Femur (tissue), 1 donor: ENCODE measurements at regions not wholly inside any gene's neighbourhood (a gene's known extent, or its start where the extent isn't known, plus 50 kb on each side); places are given as distances from the start of the nearest gene placed in this dataset.

Experiments
- DNase-seq: peaks from one replicate; pipeline ENCODE4 v3.0.0-alpha.2; 2017

DNA sequence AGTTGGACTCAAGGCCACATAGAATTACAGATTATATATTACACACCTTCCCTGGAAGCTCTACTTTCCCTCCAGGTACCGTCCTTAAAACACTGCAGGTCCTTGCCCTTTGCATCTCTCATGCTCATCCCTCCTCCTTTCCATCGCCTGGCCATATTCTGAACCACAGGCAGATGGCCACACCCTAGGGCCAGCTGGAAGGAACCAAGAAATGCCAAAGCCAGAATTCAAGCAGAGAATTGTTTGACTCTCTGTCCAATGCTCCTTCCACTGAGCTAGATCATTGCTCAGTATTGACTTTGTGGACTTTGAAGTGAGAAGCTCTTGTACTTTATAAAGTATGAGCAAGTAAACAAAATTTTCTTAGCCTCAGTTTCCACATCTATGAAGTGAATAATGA lies 170.3 kb upstream of the SLC24A5 start:
- no peak for DNase-seq

DNA sequence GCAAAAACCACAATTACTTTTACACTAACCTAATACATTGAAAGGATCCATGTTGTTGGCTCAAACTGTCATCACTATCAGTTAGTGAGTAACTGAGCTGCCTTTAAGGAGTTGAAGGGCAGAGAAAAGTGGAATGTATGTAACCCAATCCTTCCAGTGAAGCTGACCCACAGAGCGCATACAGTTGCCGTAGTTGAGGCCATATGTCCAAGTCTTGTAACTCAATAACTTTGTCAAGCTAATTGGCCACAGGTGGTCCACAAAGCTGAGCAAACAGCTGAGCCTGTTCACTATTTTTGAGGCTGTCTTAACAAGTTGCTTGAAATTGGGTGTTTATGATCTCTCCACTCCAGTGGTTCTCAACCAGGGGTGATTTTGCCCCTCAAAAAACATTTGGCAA lies 169.0 kb upstream of the SLC24A5 start:
- DNase-seq, result no peak

DNA sequence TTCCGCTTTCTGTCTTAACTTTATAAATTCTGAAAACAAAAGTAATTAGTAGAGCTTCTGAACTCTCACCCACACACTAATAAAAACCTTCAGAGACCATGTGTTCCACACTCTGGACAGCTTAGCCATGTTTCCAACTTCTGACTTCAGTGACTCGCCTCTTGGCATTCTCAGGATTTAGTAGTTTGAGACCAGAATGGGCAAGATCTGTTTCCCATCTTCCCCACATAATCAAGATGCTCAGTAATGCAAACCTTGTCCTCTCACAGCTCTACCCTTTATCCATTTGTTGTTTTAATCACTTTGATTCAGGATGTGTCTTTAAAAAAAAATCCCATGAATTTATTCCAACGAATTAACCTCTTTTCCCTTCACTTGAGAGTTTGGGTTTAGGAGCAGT lies 166.6 kb upstream of the SLC24A5 start:
- no peak for DNase-seq

DNA sequence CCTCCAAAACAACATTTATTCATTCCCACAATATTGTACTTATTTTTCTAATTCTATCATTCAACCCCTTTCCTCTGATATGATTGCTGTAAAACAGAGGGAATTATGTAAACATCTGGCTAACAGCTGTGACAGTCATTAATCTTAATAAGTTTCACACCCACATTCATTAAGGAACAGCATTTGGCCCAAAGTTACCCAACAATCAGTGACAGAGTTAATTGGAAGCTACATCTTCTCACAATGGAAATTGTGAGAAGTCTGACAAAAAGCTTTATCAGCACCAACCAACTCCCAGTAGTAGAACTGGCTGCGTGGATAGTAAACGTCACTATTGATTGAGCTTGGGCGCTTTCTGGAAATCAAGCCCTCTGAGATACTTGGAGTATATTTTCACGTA lies 165.8 kb upstream of the SLC24A5 start:
- no peak for DNase-seq

DNA sequence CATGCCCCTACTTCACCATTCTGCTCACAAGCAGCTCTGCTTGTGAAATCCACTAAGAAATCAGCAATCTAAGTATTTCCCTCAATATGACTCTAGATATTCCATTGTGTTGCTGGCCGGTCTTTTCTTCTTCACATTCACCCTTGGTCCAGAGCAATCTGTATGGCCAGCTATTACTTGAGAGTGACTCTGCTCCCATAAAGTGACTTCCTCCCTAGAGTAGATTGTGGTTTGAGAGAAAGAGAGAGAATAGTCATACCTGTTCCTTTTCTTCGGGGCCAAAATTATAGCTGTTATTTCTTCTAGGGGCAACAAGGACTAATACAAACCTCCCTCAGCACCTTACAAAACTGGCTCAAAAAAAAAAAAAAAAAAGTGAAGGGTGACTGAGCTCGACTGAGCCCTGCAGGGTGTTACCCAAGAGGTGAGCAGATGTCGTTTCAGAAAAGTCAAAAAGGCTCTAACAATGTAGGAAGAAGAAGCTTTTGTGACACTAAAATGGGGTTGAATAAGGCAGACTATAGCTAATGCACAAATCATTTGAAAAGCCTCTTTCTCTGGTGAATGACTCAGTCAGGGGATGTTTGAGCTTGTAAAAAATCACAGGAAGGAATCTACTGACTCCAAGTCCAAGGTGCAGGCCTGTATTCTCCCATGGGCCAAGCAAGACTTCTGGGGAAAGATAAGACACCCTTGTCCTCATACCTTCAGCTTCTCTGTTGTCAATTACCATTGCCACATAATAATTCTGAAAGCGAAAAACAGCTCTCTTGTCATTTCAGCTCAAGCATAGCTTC lies 161.0 kb upstream of the SLC24A5 start:
- no peak for DNase-seq

DNA sequence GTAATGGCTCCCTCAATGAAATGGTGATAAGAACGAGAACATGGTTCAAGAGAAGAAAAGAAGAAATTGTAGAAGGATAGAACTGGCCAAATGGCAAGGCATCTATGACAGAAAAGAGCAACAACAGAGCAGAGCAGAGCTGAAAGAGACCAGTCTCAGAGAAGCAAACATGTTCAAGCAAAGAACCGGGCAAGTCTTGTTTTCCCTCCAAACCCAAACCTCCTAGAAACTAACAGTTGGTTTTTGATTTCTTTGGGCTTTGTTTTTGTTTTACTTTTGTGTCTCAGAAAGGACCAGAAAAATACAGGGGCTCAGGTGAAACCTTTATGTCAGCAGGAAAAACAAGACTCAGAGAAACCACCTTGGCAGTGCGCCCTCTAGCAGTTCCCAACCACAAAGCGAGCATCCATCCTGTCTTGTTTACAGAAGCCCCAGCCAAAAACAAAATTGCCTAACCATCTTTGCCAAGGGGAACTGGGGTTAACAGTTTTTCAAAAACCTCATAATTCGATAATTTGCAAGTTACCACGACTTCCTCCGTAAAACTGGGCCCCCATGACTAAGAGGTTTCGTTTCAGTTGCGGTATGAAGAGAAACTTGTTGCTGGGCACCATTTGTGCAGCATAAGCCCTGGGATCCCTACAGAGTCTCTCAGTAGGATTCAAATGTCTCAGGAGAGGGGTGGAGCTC lies 159.2 kb upstream of the SLC24A5 start:
- DNase-seq, result peak; percentile 31

DNA sequence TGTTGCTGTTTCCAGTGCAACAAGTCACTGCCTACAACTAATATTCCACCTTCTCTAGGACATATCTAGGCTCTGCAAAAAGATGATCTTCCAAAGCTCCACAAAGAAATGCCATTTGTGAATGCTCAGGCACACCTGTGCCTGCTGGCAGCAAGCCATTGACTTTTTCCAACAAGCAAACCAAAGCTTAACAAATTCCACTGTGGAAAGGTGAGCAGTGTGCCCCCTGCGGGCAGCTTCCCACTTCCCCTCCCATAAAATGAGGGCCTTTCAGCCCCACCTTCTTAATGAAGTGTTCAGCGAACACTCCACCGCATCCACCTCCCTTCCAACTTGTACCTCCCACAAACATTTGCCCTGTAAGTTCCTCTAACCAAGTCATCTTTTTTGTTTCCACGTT lies 157.5 kb upstream of the SLC24A5 start:
- no peak for DNase-seq

DNA sequence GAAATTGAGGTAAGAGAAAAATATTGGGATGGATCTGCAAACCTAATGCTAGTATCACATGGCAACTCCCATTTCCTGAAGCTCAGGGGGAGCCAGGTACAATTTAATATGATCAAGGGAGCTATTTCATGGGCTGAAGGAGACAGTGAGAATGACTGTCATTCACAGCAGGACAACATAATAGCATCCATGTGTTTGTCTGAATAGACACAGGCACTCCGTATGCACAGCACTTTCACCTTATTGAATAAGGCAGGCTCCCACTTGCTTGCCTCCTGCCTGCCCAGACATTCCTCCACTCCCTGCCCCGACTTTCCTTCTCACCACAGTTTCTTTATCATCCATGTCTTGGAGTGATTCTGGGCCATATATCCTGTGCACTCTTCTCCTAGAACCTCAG lies 156.6 kb upstream of the SLC24A5 start:
- DNase-seq, result no peak

DNA sequence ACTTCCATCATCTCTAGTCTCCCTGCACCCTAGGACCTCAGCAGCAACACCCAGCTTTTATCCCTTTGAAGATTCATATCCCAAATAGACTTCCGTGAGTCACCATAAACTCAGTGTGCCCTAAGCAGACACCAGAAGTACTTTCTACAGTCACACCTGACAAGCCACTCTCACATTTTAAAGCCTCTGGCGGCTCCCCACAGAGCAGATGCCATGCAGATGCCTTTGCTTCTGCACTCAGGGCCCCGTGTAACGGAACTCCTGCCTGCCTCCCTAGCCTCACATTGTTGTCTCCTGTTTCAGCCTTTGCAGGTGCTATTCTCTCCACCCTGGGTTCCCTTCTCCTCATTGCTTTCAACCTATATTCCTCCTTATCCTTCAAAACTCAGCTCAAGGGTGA lies 155.5 kb upstream of the SLC24A5 start:
- DNase-seq, result no peak

DNA sequence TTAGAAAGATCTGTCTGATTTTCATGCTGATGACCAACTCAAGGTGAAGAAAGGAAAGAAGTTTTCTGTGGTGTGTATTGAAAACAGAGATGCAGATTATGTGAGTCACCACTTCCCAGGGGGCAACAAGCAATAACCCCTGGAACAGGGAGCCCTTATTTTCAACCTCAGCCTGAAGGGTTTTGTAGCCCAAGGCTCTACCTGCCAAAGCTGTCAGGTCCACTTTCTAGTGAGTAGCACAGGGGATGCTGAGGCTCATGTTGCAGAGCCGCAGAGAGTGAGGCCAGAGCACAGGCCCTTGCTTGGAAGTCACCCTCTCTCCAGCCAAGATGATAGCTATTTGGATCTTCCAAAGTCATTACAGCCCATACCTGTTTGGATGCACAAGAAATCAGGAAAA lies 152.2 kb upstream of the SLC24A5 start:
- no peak for DNase-seq

DNA sequence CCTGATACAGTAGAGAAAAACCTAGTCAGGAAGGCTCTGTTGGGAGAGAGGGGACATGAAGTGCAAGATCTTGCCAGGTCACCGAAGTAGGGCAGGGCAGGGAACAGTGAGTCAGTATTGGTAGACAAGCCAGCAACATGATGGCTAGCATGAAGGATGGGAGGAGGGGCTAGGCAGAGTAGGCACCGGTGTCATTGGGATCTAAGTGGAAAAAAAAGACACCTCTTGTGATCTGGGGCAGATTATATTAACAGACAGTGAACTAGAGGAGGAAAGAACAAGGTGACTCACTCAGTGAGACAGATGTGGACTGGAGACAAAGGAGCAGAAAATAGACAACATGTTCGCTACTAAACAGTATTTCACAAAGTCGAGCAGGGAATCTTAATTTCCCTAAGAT lies 149.2 kb upstream of the SLC24A5 start:
- DNase-seq, result no peak

DNA sequence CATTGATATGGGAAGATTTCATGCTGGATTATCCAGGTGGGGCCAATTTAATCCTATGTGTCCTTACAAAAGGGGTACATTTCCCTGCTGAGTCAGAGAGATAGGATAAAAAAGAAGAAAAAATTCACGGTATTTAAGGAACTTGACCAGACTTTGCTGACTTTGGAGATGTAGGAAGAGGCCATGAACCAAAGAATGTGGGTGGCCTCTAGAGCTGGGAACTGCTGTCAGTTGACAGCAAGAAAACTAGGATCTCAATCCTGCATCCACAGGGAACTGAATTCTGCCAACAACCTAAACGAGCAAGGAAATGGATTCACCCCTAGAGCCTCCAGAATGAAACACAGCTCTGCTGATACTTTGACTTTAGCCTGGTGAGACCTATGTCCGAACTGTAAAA lies 148.1 kb upstream of the SLC24A5 start:
- no peak for DNase-seq

DNA sequence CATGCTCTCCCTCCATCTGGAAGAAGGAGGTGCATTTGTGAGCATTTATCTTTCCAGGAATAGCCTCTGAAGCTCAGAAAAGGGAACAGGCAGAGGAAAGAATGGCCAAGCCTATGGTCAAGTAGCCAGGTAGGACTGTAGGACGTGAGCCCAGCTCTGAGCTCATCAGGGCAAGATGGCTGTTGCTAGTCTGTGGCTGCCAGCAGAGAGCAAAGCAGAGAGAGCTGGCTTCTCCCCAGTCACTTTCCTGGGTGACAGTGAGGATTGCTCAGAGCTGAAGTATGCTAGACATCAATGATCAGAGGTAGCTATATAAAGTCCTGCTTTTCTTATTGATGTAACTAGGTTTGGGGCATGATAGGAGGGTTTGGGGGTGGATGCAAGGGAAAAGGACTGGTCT lies 146.1 kb upstream of the SLC24A5 start:
- DNase-seq, result no peak

DNA sequence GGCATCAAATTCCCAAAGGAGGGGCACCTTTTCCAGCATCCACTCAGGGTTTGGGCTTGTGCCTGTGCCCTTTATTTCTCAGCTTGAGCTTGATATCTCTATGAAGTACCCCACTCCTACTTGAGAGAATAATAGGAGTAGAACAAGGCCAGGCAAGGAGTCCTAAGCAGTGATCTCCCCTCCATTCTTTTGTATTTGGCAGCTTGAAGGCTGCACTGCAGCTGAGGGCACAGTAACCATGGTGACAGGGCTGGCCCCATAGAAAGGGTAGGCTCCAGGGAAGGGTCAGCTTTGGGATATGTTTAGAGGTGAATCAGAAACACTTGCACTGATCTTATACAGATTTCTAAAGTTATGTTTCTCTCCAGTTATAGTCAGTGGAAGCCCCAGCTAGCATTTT lies 145.4 kb upstream of the SLC24A5 start:
- no peak for DNase-seq

DNA sequence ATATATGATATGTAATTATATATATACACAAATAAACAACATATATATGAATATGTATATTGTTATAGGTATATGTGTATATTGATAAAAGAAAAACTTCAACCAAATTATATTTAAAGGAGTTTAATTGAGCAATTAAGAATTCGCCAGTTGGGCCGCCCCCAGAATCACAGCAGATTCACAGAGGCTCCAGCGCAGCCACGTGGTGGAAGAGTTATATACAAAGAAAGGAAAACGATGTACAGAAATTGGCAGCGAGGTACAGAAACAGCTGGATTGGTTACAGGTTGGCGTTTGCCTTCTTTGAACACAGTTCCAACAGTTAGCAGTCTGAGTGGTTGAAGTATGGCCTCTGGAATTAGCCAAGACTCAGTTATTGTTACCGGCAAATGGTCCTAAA lies 137.3 kb upstream of the SLC24A5 start:
- no peak for DNase-seq

DNA sequence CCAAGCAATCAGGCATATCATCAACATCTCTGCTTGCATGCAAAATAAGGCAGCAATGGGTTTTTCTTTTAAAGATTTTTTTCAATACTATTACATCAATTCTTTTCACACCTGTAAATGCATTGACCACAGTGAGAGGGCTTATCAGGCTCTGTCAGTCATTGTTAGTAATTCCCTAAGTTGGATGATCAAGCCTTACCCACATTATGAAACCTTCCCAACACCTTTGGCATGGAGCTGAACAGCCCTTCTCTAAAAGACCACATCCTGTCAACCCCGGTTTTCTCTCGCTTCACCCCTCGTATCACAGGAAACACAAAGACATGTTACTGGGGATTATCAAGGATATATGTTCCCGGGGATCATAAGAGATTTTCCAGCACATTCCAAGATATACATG lies 135.2 kb upstream of the SLC24A5 start:
- no peak for DNase-seq

DNA sequence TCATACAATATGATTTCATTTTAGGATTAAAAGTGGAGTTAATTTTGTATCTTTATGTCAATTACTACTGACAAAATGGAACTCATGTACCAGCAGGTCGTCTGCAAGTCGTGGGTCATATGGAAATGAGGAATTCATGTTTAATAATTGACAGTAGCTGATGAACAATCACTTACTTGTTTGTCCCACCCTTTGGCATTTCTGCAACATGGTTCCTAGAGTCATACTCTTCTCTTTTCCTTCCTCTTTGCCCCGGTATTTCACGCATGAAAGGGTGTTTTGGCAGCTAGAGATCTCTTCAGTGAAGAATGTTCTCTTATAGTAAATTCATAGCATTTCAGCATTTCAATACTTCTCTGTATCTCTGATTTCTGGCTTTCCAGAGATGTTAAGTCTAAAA lies 133.3 kb upstream of the SLC24A5 start:
- no peak for DNase-seq

DNA sequence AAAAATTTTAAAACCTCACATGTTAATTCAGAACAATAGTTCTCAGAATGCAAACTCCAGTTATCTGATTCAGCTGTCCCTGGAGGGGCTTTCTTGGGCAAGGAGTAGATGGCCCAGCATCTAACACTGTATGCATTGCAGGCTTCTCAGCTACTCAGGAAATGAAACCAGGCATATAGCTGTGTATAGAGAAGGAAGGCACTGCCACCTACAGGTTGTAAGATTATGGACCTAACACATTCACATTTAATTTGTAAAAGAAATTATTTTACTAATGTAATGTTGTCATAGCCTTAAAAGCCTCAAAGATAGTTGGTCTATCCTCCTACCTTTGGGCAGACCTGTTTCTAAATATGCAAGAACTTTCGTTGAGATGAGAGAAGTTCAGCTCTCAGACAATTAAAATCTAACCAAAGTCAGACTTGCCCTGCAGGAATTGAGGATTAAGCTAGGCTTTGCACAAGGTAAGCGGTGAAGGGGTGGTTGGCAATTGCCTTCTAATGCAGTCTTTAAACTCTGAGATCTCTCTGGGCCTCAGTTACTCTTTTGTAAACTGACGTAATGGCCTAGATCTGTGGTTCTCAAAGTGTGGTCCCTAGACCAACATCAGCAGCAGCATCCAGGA lies 132.8 kb upstream of the SLC24A5 start:
- peak; percentile 56 for DNase-seq

DNA sequence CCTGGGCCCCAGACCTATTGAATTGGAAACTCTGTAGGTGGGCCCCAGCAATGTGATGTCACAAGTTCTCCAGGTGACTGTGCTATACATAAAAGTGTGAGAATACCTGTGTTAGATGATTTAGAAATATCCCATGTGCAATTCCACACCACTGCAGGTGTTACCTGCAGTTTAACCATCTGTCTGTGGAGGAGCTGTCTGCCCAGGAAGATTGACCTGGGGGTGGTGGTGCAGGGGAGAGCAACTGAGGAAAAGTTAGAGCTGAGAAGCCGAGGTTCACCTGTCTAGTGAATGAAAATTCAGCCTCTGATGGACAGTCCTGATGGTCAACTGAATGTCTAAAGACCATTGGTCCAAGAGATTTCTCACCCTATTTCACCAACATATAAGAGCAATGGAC lies 132.2 kb upstream of the SLC24A5 start:
- DNase-seq, result no peak

DNA sequence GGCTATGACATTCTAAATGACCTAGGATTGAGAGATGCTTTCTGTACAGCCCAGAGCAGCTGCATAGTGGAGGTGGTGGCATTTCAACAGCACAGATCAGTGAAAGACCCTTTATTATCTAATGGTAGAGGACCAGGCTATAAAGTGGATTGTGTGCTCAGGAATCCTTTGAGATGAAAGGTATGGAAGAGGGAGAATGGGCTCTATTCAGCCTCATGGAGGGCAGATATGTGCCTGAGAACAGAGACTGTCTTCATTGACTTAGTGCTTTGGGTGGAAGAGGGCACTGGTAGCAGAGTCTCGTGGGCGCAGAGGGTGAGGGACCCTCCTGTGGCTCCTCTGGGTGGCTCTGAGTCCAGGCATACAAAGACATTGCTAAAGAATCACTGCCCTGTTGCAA lies 130.0 kb upstream of the SLC24A5 start:
- no peak for DNase-seq

DNA sequence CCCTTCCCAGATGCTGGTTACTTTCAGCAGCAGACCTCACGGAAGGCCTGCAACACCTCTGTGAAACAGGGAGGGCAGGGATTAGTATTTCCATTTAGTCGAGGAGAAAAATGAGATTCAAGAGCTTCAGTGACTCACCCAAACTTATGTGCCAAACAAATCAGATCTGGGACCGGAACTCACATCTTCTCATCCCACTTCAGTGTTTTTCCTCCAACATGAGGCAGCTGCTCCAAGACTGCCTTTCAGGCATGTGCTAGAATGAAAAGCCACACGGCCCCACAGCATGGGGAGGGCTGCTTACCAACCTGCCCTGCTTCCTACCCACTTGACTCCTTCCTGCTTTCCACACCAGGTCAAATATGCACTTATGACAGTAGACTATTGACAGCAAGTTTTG lies 129.4 kb upstream of the SLC24A5 start:
- no peak for DNase-seq

DNA sequence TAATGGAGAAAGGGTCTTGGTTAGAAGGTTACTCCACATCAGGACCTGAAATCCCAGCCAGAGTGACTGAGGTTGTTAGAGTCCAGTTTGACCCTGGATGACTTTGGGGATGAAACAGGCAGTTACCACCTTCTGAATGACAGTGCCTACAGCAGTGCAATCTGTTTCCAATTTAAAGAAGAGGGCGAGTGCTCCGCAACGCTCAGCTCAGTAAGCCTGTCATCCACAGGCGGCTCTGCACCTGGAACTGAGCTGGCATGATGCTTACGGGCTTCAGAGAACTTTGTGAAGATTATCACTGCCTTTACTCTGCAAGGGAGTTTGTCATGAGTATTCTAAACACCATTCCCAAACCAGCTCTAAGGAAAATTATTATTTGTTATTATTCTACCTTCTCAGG lies 127.7 kb upstream of the SLC24A5 start:
- DNase-seq, result no peak

DNA sequence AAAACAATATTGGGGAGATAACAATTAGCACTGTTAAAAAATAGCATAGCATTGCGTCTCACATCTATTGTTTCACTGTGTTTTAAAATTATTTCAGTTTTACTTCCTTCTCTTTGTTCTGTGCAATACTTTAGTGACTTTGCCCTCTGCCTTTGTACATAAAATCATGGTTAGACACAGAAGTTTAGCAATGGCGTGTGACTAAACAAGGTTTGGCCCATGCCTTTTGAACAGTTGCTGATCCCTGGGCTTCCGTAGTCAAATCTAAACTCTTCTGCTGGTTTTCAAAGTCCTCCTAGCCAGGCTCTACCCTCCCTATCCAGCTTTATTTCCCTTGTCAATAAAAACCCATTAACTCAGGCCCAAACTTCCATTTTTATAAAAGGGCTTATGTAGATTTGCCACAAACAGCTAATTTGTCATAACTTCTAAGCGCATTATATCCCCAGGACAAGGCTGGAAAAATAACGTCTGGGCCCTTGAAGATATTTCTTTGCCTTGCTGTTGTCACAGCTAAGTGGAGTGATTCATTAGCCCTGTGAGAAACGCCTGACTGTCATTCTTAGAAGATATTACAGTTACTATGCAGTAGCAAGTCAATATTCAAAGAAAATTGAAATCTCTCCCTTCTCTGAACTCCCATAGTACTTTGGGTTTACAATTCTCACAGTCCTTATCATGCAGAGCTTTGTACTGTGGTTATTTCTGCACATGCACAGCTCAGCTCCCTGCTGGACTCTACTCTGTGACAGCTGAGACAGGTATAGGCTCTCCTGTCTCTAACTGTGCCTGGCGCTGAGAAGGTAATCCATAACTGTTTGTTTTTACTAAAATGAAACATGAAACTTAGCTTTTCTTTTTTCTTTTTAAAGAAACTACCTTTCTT lies 123.4 kb upstream of the SLC24A5 start:
- DNase-seq, result no peak
